ENCODE measurements at regions not wholly inside any gene's neighbourhood (a gene's known extent, or its start where the extent isn't known, plus 50 kb on each side); places are given as distances from the start of the nearest gene placed in this dataset.
A peak's percentile ranks its signal among the peaks of the same experiment; 100 is the strongest.

DNA sequence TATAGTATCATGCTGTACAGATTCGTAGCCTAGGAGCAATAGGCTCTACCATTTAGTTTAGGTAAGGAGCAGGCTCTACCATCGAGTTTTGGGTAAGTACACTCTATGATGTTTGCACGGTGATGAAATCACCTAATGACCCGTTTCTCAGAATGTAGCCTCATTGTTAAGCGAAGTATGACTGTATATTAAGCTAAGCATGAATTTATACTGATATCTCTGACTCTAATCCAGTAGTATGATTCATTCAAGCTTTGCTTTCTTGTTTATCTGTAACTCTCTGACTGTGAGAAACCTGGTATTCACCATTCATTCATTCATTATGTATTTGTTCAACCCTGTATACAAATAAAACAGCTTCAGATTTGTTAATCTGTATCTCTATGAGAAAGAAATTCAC is 283.9 kb upstream of the PRICKLE1 start:
- no peaks in the 10 kb centered on the region for H3K79me2 ChIP-seq (ENCODE audit: low read length)
- H3K27me3 ChIP-seq (ENCODE audit: low read length), result no peaks in the 10 kb centered on the region
- DNase-seq (peak; percentile 77), ATAC-seq (peak; percentile 68)
- no TSS peak for BruUV-seq (replicated peaks)
- no peaks in the 10 kb centered on the region for H3K9me2 ChIP-seq (replicated peaks; ENCODE audit: low read length)
- peak overlapping the region; percentile 33 for H3K27ac ChIP-seq (ENCODE audit: low read length)
- no peak for TF ChIP-seq EZH2phosphoT487 (IDR thresholded peaks at IDR 0.05; ENCODE audit: borderline replicate concordance, low read length)
- TF ChIP-seq, protein P1, sequence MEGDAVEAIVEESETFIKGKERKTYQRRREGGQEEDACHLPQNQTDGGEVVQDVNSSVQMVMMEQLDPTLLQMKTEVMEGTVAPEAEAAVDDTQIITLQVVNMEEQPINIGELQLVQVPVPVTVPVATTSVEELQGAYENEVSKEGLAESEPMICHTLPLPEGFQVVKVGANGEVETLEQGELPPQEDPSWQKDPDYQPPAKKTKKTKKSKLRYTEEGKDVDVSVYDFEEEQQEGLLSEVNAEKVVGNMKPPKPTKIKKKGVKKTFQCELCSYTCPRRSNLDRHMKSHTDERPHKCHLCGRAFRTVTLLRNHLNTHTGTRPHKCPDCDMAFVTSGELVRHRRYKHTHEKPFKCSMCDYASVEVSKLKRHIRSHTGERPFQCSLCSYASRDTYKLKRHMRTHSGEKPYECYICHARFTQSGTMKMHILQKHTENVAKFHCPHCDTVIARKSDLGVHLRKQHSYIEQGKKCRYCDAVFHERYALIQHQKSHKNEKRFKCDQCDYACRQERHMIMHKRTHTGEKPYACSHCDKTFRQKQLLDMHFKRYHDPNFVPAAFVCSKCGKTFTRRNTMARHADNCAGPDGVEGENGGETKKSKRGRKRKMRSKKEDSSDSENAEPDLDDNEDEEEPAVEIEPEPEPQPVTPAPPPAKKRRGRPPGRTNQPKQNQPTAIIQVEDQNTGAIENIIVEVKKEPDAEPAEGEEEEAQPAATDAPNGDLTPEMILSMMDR (conservative IDR thresholded peaks at IDR 0.05; ENCODE audit: low read depth, low read length), result no peak
- no peak for TF ChIP-seq EZH2 (IDR thresholded peaks at IDR 0.05; ENCODE audit: low read length, unreplicated experiment)
- H3F3A ChIP-seq (ENCODE audit: low read length, unreplicated experiment), result no peaks in the 10 kb centered on the region
- H3K36me3 ChIP-seq (ENCODE audit: low read depth, low read length), result no peaks in the 10 kb centered on the region
- no peak overlapping the region for H3K9ac ChIP-seq (ENCODE audit: low read length)
- H3K9me3 ChIP-seq (ENCODE audit: low read length), result no peaks in the 10 kb centered on the region
- no peak overlapping the region for H3K4me3 ChIP-seq (ENCODE audit: low read length)
- H2AFZ ChIP-seq (ENCODE audit: low read length), result no peak overlapping the region
- H3K4me1 ChIP-seq (ENCODE audit: insufficient read depth, low read length), result peaks cover 6% of the 10 kb centered on the region; the same call in 1 of the 2 replicates
- CTCF ChIA-PET, result interaction anchor here (0.7 kb wide), 1 partner anchor 39 kb away, joined by 3 read pairs; no protein-coding TSS in a partner anchor
- H4K20me1 ChIP-seq (ENCODE audit: low read length), result no peaks in the 10 kb centered on the region
- H3K4me2 ChIP-seq (ENCODE audit: low read length), result 0 out of 2 replicates have a peak overlapping the region, but pooled peaks have one; percentile 12
- POLR2A ChIA-PET (ENCODE audit: unreplicated experiment), result interaction anchor here (0.6 kb wide), 2 partner anchors 9 to 430 kb away, joined by 3 to 6 read pairs; no protein-coding TSS in a partner anchor
- intact Hi-C loops (cut with micrococcal nuclease), result no loop called here

DNA sequence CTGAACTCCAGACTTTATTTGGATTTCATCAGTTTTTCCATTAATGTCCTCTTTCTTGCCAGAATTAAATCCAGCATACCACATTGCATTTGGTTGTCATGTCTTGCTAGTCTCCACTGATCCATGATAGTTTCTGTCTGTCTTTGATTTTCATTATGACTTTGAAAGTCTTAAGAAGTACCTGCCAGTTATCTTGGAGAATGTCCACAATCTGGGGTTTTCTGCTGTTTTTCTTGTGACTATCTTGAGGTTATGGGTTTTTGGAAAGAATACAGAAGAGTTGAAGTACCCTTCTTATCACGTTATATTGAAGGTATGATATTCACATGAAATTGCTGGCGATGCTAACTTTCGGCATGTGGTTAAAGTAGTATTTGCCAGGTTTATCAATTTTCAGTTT is 282.3 kb upstream of the PRICKLE1 start:
- H4K20me1 ChIP-seq (ENCODE audit: low read length), result no peaks in the 10 kb centered on the region
- TF ChIP-seq EZH2phosphoT487 (IDR thresholded peaks at IDR 0.05; ENCODE audit: borderline replicate concordance, low read length) (no peak), EZH2 (IDR thresholded peaks at IDR 0.05; ENCODE audit: low read length, unreplicated experiment) (no peak)
- TF ChIP-seq, protein P1 (conservative IDR thresholded peaks at IDR 0.05; ENCODE audit: low read depth, low read length), result no peak
- no peaks in the 10 kb centered on the region for H3K27me3 ChIP-seq (ENCODE audit: low read length)
- peaks cover 6% of the 10 kb centered on the region; the same call in 1 of the 2 replicates for H3K4me1 ChIP-seq (ENCODE audit: insufficient read depth, low read length)
- H3K4me3 ChIP-seq (ENCODE audit: low read length), result no peak overlapping the region
- ChIA-PET POLR2A (ENCODE audit: unreplicated experiment) (no interaction called here), CTCF (no interaction called here)
- BruUV-seq (replicated peaks), result no TSS peak
- H3K36me3 ChIP-seq (ENCODE audit: low read depth, low read length), result no peaks in the 10 kb centered on the region
- H3K9ac ChIP-seq (ENCODE audit: low read length), result no peak overlapping the region
- H3K79me2 ChIP-seq (ENCODE audit: low read length), result no peaks in the 10 kb centered on the region
- H3F3A ChIP-seq (ENCODE audit: low read length, unreplicated experiment), result no peaks in the 10 kb centered on the region
- no peak overlapping the region for H2AFZ ChIP-seq (ENCODE audit: low read length)
- no peak overlapping the region for H3K4me2 ChIP-seq (ENCODE audit: low read length)
- no peak overlapping the region for H3K27ac ChIP-seq (ENCODE audit: low read length)
- H3K9me3 ChIP-seq (ENCODE audit: low read length), result no peaks in the 10 kb centered on the region
- intact Hi-C loops (cut with micrococcal nuclease), result no loop called here
- no peaks in the 10 kb centered on the region for H3K9me2 ChIP-seq (replicated peaks; ENCODE audit: low read length)
- ATAC-seq, result no peak
- no peak for DNase-seq

DNA sequence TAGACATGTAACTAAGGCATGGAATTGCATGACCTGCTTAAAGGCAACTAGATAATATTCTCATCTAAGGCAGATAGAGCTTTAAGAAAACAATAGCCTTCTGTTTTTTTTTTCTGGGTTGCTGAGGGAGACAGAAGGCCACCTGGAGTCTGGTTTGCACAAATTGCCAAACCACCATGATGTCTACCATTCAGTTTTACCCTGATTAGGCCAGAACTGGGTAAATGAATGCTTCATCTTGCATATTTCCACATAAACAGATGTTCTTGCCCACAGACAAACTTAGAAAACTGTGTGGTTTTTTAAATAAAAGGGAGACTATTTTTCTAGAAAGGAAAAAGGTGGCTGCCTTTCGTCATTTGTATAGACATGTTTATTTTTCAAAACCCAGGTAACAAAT is 278.7 kb upstream of the PRICKLE1 start:
- Histone ChIP-seq H3K4me3 (ENCODE audit: low read length) (no peak overlapping the region), H4K20me1 (ENCODE audit: low read length) (no peaks in the 10 kb centered on the region), H3K27me3 (ENCODE audit: low read length) (no peaks in the 10 kb centered on the region), H3K9me2 (replicated peaks; ENCODE audit: low read length) (no peaks in the 10 kb centered on the region), H3K79me2 (ENCODE audit: low read length) (no peaks in the 10 kb centered on the region), H3F3A (ENCODE audit: low read length, unreplicated experiment) (no peaks in the 10 kb centered on the region), H3K36me3 (ENCODE audit: low read depth, low read length) (no peaks in the 10 kb centered on the region), H3K4me2 (ENCODE audit: low read length) (no peak overlapping the region), H3K4me1 (ENCODE audit: insufficient read depth, low read length) (peaks cover 21% of the 10 kb centered on the region), H2AFZ (ENCODE audit: low read length) (no peak overlapping the region), H3K9me3 (ENCODE audit: low read length) (no peaks in the 10 kb centered on the region), H3K9ac (ENCODE audit: low read length) (no peak overlapping the region), H3K27ac (ENCODE audit: low read length) (no peak overlapping the region)
- BruUV-seq (replicated peaks), result no TSS peak
- ATAC-seq (no peak), DNase-seq (no peak)
- intact Hi-C loops (cut with micrococcal nuclease), result no loop called here
- ChIA-PET POLR2A (ENCODE audit: unreplicated experiment) (no interaction called here), CTCF (no interaction called here)
- no peak for TF ChIP-seq EZH2 (IDR thresholded peaks at IDR 0.05; ENCODE audit: low read length, unreplicated experiment)
- no peak for TF ChIP-seq EZH2phosphoT487 (IDR thresholded peaks at IDR 0.05; ENCODE audit: borderline replicate concordance, low read length)
- TF ChIP-seq, protein P1 (conservative IDR thresholded peaks at IDR 0.05; ENCODE audit: low read depth, low read length), result no peak

Data from PC-3 (cell line).